HG02852 (cell line): ENCODE measurements at regions not wholly inside any gene's neighbourhood (a gene's known extent, or its start where the extent isn't known, plus 50 kb on each side); places are given as distances from the start of the nearest gene placed in this dataset.
"Not testable (repeated sequence)": the region's sequence is repeated elsewhere in the genome, so short reads cannot be mapped to it uniquely, and the experiment has no call there.

Source experiments
- ATAC-seq: cut with Tn5 transposase; IDR thresholded peaks from one replicate; pipeline ENCODE4 v1.9.1; 2021; ENCODE audit warnings: mild to moderate bottlenecking, moderate library complexity; ENCODE audit not compliant: unreplicated experiment

GRCh38 chr7:146057958-146058357 lies 58.6 kb upstream of the CNTNAP2 start:
- no peak for ATAC-seq

DNA sequence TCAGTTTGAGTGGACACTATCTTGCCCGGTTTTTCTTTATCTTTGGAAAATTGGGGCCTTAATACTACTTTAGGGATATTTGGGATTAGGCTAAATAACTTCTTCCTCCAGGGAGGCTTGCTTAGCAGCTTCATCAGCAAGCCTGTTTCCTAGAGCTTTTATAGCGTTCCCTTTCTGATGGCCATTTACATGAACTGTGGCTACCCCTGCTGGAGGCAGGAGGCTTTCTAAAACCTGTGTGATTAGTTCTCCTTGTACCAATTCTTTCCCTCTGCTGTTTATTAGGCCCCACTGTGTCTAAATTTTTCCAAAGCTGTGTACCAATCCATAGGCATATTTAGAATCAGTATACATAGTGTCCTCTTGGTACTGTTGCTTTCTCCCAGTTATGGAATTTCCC lies 61.7 kb upstream of the CNTNAP2 start:
- no peak for ATAC-seq

GRCh38 chr7:146053492-146053891 lies 63.1 kb upstream of the CNTNAP2 start:
- no peak for ATAC-seq

GRCh38 chr7:146043310-146043709 lies 73.3 kb upstream of the CNTNAP2 start:
- ATAC-seq = not testable (repeated sequence)

DNA sequence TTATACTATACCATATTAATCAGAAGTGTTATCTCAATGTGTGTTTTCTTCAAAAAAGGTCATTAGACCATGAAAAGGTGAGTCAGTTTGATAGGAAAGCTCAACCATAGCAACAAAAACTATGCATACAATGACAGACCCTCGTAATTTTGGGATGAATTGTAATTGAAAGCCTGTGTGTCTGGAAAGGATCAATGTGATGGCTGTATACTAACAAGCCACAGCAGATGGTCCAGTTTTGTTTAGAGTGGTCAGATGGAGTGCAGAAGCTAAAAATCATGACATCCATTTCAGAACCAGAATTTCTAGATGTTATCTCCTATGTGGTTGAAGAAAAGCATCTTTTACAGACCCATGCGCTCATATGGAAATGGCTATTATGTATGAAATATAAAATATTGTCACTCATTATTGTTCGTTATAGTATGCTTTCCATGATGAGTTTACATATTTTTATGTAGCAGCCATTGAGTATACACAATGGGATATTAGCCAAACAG lies 88.3 kb upstream of the CNTNAP2 start:
- ATAC-seq = no peak

GRCh38 chr7:146027243-146027642 lies 89.4 kb upstream of the CNTNAP2 start:
- ATAC-seq = no peak

- ATAC-seq = no peak
These were observed 93.8 kb upstream of the CNTNAP2 start for GRCh38 chr7:146022776-146023175.

GRCh38 chr7:146019041-146020004 lies 97.3 kb upstream of the CNTNAP2 start:
- ATAC-seq = not testable (repeated sequence)

DNA sequence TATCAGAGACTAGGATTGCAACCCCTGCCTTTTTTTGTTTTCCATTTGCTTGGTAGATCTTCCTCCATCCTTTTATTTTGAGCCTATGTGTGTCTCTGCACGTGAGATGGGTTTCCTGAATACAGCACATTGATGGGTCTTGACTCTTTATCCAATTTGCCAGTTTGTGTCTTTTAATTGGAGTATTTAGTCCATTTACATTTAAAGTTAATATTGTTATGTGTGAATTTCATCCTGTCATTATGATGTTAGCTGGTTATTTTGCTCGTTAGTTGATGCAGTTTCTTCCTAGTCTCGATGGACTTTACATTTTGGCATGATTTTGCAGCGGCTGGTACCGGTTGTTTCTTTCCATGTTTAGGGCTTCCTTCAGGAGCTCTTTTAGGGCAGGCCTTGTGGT lies 99.2 kb upstream of the CNTNAP2 start:
- ATAC-seq = not testable (repeated sequence)

DNA sequence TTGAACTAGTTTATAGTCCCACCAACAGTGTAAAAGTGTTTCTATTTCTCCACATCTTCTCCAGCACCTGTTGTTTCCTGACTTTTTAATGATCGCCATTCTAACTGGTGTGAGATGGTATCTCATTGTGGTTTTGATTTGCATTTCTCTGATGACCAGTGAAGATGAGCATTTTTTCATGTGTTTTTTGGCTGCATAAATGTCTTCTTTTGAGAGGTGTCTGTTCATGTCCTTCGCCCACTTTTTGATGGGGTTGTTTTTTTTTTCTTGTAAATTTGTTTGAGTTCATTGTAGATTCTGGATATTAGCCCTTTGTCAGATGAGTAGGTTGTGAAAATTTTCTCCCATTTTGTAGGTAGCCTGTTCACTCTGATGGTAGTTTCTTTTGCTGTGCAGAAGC lies 102.4 kb upstream of the CNTNAP2 start:
- ATAC-seq = not testable (repeated sequence)

DNA sequence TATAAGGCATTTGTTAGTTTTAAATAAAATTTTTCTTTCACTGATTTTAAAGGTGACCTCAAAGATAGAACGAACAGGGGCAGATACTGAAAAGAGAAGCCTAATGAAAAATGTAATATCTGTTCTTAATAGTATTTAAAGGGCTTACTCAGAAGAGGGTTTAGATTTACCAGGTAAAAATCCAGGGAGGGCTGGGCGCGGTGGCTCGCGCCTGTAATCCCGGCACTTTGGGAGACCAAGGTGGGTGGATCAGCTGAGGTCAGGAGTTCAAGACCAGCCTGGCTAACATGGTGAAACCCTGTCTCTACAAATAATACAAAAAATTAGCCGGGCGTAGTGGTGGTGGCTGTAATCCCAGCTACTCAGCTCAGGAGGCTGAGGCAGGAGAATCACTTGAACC lies 108.3 kb upstream of the CNTNAP2 start:
- ATAC-seq = no peak

- ATAC-seq = no peak
These were observed 111.8 kb upstream of the CNTNAP2 start for GRCh38 chr7:146004805-146005204.

DNA sequence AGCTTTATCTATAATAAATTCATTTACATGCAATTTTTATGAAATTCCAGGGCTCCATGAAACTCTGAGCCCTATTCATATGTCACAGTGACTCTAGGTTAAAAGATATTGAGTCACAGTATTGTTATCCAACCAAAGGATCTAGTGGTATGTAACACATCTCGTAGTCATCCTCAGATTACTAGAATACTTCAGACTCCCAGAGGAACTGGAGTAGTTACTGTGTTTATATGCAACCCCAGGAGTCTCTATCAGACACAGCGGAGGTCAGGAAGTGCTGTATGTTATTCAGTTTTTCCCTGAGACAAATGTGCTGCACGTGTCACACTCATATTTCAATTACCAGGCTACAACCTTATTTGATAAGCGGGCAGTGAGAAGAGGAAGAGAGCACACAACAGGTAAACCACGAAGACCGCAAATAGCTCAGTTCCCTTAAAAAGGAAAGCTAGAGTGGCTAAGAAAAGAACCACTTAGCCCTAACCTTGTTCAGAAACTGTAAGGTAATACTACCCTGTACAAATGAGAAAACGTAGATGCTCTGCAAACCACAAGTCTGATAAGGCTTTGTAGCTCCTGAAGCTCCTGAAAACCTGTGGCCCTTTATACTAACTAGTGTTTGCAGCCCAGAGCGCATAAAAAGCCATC lies 114.0 kb upstream of the CNTNAP2 start:
- peak; percentile 94 for ATAC-seq

- ATAC-seq = no peak
These were observed 114.6 kb upstream of the CNTNAP2 start for GRCh38 chr7:146002008-146002407.

- no peak for ATAC-seq
These were observed 115.7 kb upstream of the CNTNAP2 start for GRCh38 chr7:146000882-146001281.

- no peak for ATAC-seq
These were observed 127.1 kb upstream of the CNTNAP2 start for GRCh38 chr7:145989469-145989868.

DNA sequence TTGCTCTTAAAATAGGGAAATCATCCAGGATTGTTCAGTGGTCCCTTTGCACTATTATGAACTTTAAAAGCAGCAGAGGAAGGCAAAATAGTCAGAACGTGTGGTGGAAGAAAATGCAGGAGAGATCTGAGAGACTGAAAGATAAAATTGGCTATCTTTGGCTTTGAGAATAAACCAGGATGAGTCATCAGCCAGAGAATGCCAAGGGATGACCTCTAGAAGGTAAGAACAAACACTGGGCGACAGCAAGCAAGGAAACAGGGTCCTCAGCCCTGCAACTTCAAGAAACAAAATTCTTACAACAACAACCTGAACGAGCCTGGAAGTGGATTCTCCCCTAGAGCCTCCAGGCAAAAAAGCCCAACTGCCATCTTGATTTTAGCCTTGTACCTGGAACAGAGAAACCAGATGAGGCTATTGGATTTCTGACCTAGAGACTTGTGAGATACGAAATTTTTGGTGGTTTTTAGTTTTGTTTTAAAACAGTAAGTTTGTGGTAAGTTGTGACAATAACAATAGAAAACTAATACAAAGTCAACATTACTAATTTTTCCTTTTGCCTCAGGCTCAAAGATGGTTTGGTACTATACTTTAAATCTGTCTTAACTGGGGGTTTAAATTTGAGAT lies 130.2 kb upstream of the CNTNAP2 start:
- ATAC-seq = no peak

DNA sequence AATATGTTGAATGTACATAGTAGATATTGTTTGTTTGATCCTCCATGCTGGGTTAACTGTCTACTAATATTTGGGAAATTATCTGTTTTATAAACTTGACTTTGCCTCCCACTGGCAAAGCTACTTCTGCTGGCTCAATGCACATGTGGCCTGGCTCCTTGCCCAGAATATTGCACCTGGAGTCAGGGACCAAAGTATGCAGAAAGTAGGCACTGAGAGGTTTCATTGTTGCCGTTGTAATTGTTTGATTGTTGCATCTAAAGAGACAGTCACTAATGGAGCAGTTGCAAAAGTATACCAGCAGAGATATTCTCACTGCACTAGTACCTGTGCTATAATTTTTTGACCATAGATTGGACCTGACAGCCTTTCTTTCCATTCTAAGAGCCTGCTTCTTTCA lies 137.8 kb upstream of the CNTNAP2 start:
- ATAC-seq = no peak

- ATAC-seq = no peak
These were observed 156.6 kb upstream of the CNTNAP2 start for GRCh38 chr7:145959981-145960380.

DNA sequence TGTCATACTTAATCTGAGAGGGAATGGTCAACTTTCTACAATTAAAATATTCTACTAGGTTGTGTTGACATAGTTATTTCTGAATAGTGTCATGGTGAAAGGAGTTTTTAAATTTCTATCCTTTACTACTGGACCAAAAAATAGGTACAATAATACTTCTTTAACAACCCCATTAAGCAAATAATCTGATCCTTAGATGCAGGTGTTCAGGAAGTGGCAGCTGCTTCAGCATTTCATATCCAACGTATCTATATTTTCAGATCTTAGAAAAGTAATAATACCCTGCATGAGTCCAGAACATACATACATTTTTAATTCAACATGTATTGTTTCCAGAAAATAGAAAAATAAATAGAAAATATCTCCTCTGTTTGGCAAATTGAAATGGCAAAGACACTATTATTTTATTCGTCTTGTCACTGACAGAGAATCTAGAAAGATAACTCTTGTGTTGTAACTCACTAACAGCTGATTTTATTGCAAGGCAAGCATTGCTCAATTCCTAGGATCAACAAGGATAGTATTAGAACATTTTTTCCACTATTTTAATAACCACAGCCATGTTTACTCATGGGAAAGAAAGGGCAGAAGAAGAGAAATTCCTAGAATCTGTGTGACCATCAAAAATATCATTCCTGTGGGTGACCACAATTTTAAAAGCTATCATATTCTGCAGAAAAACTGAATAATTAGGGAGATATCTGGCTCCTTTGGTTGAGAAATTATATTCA lies 159.3 kb upstream of the CNTNAP2 start:
- no peak for ATAC-seq

GRCh38 chr7:145951566-145951965 lies 165.0 kb upstream of the CNTNAP2 start:
- no peak for ATAC-seq
